K562 (cell line): ENCODE measurements at regions not wholly inside any gene's neighbourhood (a gene's known extent, or its start where the extent isn't known, plus 50 kb on each side); places are given as distances from the start of the nearest gene placed in this dataset.

ENCODE experiments used
- AFF1 ChIP-seq, 2 experiments: fragments of 450-650 bp; IDR thresholded peaks; 2 replicates each; pipeline ENCODE4 v1.6.1; 2018; ENCODE audit warnings: mild to moderate bottlenecking in 2 of 2, low read depth in 1 of 2; ENCODE audit not compliant: partially characterized antibody in 2 of 2
- HMGN3 ChIP-seq: IDR thresholded peaks from 2 replicates; pipeline ENCODE4 v1.6.1; 2011; ENCODE audit warnings: borderline replicate concordance, low read depth, mild to moderate bottlenecking, mixed read lengths, low read length; ENCODE audit not compliant: insufficient read length; ENCODE audit errors: extremely low read depth
- HNRNPLL ChIP-seq: fragments of 200-400 bp; formaldehyde crosslinking; IDR thresholded peaks from 2 replicates; pipeline ENCODE4 v1.6.1; 2017; ENCODE audit warnings: low read length, low read depth, mild to moderate bottlenecking; ENCODE audit not compliant: poor library complexity, severe bottlenecking
- PRDM10 ChIP-seq: fragments of 450-650 bp; IDR thresholded peaks from 2 replicates; pipeline ENCODE4 v1.6.1; 2018; ENCODE audit not compliant: partially characterized antibody
- RREB1 ChIP-seq: fragments of 250-450 bp; sonication (Bioruptor Pico); IDR thresholded peaks from 2 replicates; pipeline ENCODE4 v1.4.0; 2020
- SAFB2 ChIP-seq: fragments of 200-400 bp; formaldehyde crosslinking; IDR thresholded peaks from 2 replicates; pipeline ENCODE4 v1.6.1; 2018; ENCODE audit warnings: borderline replicate concordance, low read length, low read depth, moderate library complexity; ENCODE audit not compliant: severe bottlenecking
- ZNF23 ChIP-seq: fragments of 250-450 bp; sonication (Bioruptor Pico); IDR thresholded peaks from 2 replicates; pipeline ENCODE4 v1.4.0; 2020; ENCODE audit warnings: mild to moderate bottlenecking
- ZNF384 ChIP-seq: IDR thresholded peaks from 2 replicates; pipeline ENCODE4 v1.6.1; 2012; ENCODE audit warnings: low read depth, low read length, improper control_type of control experiment
- ZNF57 ChIP-seq: fragments of 450-650 bp; formaldehyde crosslinking; IDR thresholded peaks from 2 replicates; pipeline ENCODE4 v1.4.0; 2020; ENCODE audit warnings: mild to moderate bottlenecking, moderate library complexity

- TF ChIP-seq RREB1 (CRISPR knock-in tag) (no peak), ZNF384 (no peak), ZNF23 (CRISPR knock-in tag) (no peak), HNRNPLL (no peak), ZNF57 (CRISPR knock-in tag) (no peak), SAFB2 (no peak), PRDM10 (peak; percentile 29), AFF1 (IDR thresholded peaks at IDR 0.05; ENCODE audit: low read depth in 1 of 2, partially characterized antibody in 2 of 2) (no peak), HMGN3 (no peak)
Measured at GRCh38 chr12:126899926-126900792, 1366.8 kb upstream of the TMEM132C start (continued).
